Transverse colon (tissue), 4 donors: ENCODE measurements at regions not wholly inside any gene's neighbourhood (a gene's known extent, or its start where the extent isn't known, plus 50 kb on each side); places are given as distances from the start of the nearest gene placed in this dataset.

ENCODE experiments used
- POLR2A ChIP-seq: fragments of 450-650 bp; IDR thresholded peaks from one replicate; pipeline ENCODE4 v1.6.1; 2016; ENCODE audit warnings: antibody characterized with exemption, mild to moderate bottlenecking, moderate library complexity
- POLR2AphosphoS5 ChIP-seq, 3 donors: sonication (generic); formaldehyde crosslinking; IDR thresholded peaks; one replicate each; pipeline ENCODE4 v1.6.1; 2016; ENCODE audit warnings: antibody characterized with exemption in 3 of 3
- TF ChIP-seq, protein P1 (sequence below), 5 experiments: fragments of 200-600 bp in 3 of 5; fragments of 450-650 bp in 2 of 5; sonication (generic) in 3 of 5; IDR thresholded peaks; 1 replicate in 2 of 5; 2 replicates in 3 of 5; pipeline ENCODE4 v1.5.1; 2016 to 2017; ENCODE audit warnings: antibody characterized with exemption in 5 of 5, inconsistent platforms in 3 of 5, mild to moderate bottlenecking in 2 of 5, moderate library complexity in 1 of 5

GRCh38 chr2:122512091-122512490 lies 756.6 kb downstream of the TSN start:
- TF ChIP-seq, protein P1, sequence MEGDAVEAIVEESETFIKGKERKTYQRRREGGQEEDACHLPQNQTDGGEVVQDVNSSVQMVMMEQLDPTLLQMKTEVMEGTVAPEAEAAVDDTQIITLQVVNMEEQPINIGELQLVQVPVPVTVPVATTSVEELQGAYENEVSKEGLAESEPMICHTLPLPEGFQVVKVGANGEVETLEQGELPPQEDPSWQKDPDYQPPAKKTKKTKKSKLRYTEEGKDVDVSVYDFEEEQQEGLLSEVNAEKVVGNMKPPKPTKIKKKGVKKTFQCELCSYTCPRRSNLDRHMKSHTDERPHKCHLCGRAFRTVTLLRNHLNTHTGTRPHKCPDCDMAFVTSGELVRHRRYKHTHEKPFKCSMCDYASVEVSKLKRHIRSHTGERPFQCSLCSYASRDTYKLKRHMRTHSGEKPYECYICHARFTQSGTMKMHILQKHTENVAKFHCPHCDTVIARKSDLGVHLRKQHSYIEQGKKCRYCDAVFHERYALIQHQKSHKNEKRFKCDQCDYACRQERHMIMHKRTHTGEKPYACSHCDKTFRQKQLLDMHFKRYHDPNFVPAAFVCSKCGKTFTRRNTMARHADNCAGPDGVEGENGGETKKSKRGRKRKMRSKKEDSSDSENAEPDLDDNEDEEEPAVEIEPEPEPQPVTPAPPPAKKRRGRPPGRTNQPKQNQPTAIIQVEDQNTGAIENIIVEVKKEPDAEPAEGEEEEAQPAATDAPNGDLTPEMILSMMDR (IDR thresholded peaks at IDR 0.05) = no peak
- TF ChIP-seq POLR2A (no peak), POLR2AphosphoS5 (IDR thresholded peaks at IDR 0.05) (no peak)
